ENCODE measurements at regions not wholly inside any gene's neighbourhood (a gene's known extent, or its start where the extent isn't known, plus 50 kb on each side); places are given as distances from the start of the nearest gene placed in this dataset.

- no peak for DNase-seq
Observed at GRCh38 chr18:73843455-73843854, 304.2 kb downstream of the FBXO15 start.

GRCh38 chr18:73842795-73843394 is 304.7 kb downstream of the FBXO15 start:
- DNase-seq = peak; percentile 70

DNA sequence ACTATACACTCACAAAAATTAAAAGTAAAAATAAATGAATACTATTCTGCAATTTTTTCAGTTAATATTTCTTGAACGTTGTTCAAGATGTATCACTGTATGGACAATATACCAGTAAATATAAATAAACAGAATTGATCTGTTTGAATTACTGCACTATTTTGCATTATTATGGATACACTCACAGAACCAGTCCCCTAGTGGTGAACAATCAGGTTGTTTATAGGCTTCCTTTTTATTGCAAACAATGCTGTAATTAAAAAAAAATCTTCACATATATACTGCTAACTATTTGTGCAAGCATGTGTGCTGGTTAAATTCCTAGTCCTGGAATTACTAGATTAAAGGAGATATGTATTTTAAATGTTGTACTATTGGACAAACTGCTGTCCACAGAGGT is 306.0 kb downstream of the FBXO15 start:
- no peak for DNase-seq

DNA sequence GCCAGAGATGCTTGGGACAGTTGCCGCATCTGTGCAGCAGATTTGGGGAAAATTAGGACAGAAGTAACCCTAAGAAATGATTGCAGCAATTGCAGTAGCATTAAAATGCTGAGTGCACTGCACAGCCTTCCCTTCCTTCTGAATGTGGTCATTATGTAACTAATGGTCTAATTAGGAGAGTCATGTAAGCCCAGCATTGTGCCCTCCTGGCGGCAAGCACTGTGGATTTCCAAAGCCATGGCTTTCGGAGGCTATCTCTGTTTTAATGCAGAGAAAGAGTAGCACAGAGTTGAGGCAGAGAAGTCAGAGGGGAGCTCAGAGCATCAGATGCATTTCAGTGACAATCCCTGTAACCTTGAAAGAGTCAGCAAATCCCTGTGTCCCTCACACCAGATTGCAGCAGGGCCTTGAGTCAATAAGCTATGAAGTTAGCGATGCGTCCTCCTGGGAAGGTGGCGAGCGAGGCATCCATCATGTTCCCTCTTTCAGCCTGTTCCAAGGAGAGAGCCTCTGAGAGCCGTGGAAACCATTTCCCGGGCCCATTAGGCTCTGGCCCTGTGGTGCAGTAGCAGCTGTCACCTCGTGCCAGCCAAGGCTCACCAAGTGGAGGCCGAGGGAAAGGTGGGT is 307.2 kb downstream of the FBXO15 start:
- DNase-seq = no peak

DNA sequence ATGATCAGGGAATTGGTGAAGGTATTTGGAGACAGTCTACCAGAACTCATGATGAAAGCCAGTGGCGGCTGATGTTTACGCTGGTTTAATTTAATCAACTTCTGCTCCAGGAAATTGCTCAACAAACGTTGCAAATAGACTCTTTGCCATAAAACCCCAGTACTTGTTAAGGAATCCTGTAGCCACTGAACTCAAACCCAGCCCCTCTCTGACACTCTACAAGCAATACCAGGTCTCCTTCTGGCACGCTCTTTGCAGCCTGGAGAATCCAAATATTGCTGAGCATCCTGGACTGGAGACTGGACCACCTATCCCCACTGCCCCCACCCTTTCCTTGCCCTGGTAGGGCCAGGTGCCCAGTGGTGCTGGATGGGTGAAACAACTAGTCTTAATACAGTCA is 308.2 kb downstream of the FBXO15 start:
- no peak for DNase-seq

DNA sequence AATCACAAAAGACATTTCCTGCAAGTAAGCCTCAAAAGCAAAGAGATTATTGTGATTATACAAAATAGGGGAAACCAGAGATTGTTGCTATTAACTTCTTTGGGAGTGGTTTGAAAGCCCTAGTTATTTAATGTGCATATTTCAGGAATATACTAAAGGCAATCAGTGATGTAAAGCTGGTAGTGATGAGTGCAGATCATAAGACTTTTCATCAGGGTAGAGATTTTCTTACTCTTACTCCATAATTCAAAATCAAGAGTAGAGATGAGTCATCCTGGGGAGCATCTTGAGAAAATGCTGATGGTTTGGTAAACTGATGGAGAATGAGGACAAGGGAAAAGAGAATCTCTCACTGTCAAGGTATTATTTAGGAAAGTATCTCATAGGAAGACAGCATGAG is 309.5 kb downstream of the FBXO15 start:
- no peak for DNase-seq

DNA sequence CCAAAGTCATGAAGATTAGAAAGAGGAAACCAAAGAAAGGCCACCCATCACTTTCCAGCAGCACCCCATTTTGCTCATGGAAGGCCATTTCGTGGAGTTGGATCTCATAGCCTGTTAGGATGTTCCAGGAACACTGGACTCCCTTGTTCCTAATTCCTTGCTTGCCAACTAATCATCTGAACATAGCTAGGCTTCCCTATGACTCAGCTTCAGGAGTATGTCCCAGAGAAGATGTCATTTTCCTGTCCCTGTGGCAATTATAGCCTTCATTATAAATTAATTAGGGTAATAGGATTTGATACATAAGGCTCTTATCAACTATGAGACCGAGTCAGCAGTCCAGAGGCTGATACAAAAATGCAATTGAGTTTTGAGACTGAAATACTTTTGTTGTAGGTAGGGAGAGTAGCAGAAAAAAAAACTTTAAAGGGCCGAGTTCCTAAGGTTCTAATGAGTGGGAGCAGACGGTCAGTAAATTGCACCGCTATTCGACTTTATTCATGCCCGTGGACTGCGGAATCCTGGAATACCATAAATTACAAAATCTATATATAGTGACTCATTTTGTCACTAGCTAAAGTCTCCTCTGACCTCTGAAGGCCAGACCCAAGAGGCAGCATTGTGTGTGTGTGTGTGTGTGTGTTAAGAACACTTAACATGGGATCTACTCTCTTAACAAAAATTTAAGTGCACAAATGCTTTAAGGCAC is 311.8 kb downstream of the FBXO15 start:
- no peak for DNase-seq

DNA sequence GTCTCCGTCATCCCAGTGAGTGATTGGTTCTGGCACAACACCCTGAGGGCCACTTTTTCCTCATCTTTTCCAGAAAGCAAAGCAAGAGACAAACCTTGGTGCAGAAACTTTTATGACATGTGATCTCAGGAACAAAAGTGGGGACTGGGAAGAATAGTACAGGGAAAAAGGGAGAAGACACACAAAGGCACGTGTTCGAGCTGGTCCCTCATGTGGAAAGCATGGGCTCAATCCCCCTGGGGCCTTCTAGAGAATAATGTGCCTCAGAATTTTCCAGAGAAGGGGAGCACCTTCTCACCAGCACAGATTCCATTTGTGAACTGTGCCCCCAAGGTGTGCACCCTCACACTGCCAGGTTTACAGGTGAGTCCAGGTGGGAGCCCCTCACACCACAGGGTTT is 312.6 kb downstream of the FBXO15 start:
- DNase-seq = no peak

DNA sequence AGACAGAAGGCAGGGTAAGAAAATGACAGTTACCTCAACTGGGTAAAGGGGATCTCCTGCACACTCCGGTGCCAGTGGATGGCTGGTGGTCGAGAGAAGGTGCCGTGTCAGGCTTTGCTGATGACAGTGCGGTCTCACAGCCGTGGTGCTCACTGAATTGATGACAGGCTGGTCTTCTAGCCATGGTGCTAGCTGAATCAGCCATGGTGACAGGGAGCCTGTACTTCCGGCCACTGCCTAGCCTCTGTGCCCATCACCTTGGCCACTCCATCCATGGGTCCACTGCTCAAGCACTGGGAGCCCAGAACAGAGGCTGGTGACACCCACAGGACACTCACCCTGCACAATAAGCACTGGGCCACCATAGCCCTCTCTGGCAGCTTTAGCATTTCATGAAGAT is 315.9 kb downstream of the FBXO15 start:
- no peak for DNase-seq

- DNase-seq = no peak
Observed at GRCh38 chr18:73829146-73829545, 318.5 kb downstream of the FBXO15 start.

GRCh38 chr18:73827801-73828200 is 319.8 kb downstream of the FBXO15 start:
- no peak for DNase-seq

GRCh38 chr18:73826098-73826497 is 321.5 kb downstream of the FBXO15 start:
- no peak for DNase-seq

- no peak for DNase-seq
Observed at GRCh38 chr18:73824671-73825070, 323.0 kb downstream of the FBXO15 start.

DNA sequence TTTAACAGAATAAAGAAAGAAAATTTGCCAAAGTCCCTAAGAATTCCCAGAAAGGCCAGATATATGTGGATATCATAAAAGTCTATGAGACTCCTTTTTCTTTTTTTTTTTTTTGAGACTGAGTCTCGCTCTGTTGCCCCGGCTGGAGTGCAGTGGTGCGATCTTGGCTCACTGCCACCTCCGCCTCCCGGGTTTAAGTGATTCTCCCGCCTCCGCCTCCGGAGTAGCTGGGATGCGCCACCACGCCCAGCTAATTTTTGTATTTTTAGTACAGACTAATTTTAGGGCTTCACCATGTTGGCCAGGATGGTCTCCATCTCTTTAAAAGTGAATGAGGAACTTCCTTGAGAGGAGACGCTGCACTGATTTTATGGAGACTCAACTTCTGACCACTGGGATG is 335.2 kb downstream of the FBXO15 start:
- DNase-seq = no peak

DNA sequence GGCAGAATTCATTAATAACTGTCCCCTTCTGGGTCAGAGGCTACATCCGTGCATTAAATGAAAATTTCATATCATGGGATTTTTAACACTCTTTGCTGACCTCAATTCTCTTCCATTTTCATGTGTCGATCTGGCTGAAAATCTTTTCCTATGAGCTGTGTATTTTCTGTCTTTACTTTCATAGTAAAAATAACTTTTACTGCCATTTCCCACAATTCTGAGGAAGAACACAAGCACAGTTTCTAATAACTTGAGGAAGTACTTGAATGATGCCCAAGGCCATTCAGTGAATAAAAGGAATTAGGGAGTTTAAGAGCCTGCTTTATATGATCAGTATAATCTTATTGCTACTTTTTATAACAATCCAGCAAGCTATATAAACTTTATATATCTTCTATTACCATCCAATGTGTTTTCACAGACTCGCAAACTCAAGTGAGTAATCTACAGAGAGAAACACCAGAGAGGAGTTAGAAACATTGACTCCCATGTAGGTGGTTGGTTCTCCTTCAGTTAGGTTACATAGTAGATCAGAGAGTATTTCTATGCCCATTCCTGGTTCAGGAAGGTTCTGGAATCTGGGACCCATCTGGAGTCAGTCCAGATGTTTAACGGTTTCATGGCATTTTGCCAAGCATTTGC is 340.0 kb downstream of the FBXO15 start:
- no peak for DNase-seq

DNA sequence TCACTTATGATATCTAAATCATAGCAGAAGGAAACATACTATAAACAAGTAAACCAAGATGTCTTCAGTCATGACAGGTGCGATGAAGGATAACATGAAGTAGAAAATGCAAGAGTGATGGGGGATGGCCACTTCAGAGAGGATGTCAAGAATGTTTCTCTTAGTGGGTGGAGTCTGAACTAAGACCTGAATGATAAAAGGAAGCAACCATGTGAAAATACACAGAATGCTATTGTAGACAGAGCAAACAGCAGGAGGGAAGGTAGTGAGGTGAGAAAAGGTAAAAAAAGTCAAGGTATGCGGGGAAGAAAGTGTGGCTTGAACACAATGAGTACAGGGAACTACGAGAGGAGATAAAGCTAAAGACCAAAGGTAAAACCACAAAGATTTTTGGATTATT is 341.6 kb downstream of the FBXO15 start:
- DNase-seq = no peak

DNA sequence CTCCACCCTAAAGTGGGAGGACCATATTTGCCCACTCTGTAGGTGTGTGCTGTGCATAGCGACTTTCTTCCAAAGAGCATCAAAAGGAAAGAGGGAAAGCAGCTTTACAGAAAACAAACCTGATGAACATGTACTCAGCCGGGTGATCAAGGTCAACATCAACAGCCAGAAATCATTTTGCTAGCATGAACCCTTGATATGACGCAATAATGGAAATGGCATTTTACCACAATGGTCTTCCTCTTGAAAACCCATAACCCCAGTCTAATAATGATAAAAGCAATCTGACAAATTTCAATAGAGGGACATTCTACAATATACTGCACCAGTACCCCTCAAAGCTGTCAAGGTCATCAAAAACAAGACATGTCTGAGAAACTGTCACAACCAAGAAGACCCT is 350.2 kb downstream of the FBXO15 start:
- no peak for DNase-seq

GRCh38 chr18:73793386-73793785 is 354.2 kb downstream of the FBXO15 start:
- no peak for DNase-seq

DNA sequence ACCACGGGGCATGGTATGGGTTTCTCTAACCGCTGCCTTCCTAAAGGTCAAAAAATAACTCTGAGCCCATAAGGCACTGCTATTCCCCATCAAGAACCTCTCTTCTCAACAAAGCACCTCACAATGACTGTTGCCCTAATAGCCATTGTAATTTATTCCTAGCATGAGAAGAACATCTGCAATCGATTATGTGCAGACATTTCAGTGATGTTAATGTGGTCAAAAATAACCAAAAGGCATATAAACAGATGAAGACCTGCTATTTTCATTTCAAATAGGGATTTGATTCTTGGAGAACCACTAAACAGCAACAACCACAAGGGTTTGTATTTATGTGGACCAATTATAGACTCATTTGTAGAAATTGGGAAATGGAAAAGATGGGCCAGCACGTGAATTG is 356.6 kb downstream of the FBXO15 start:
- no peak for DNase-seq

DNA sequence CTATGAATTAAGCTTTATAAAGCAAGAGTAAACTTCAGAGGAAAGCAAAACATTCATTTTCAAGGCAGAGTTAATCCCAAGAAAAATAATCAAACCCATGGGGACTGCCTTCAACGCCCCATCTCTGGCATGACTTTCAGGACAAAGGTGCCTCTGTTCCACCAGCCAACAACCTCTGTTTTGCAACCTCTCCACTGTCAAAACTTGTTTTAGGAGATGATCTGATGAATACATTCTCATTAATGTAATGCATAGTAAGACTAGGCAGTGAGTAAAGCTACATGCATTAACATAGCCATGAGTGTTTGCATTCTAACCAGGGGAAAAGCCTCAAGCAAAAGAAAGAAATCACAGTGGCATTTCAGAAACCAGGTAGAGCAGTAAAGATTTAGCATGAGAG is 357.0 kb downstream of the FBXO15 start:
- DNase-seq = no peak

GRCh38 chr18:73787316-73787715 is 360.3 kb downstream of the FBXO15 start:
- no peak for DNase-seq

DNA sequence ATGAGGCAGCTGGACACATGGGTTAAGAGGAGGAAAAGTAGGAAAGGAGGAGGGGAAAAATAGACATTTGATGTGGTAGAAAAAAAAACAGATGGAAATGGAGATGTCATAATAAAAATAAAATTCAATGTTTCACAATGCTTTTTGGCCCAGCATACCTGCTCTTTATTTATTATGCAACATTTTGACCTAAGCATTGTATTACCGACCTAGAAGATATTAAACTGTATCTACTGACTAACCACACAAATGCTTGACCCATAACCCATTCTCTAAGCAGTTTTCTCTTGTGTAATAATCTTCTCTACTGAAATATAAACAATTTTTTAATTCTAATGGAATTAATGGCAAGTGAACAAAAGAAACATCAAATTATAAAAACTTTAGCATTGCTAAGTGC is 362.3 kb downstream of the FBXO15 start:
- no peak for DNase-seq

DNA sequence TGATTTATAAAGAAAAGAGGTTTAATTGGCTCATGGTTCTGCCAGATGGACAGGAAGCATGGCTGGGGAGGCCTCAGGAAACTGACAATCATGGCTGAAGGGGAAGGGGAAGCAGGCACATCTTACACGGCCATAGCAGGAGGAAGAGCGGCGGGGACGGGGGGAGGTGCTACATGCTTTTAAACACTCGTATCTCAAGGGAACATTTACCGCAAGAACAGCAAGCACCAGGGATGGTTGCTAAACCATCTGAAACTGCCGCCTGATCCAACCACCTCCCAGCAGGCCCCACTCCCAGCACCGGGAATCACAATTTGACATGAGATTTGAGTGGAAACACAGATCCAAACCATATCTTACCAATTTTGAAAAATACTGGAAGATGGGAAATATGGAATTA is 362.8 kb downstream of the FBXO15 start:
- DNase-seq = no peak

DNA sequence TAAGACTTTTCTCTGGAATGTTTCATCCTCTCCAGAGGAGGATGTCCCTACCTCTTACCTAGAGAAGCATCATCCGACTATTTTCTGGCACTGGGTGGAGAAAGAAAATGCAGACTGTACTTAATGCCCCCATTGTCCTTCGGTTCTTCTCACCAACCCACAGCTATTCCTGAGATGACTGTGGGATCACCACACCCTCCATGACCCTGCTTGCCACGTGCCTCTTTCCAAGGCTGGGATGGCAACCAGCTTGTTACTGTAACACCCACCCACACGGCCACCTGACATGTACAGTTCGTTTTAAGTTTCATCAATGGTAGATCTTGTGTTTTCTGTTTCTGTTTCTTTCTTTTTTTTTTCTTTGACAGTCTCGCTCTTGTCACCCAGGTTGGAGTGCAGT is 365.2 kb downstream of the FBXO15 start:
- no peak for DNase-seq

Measured in activated CD8-positive, alpha-beta memory T cell treated with anti-CD3 and anti-CD28 coated beads for 24 hours (primary cell).